ENCODE measurements at regions not wholly inside any gene's neighbourhood (a gene's known extent, or its start where the extent isn't known, plus 50 kb on each side); places are given as distances from the start of the nearest gene placed in this dataset.

DNA sequence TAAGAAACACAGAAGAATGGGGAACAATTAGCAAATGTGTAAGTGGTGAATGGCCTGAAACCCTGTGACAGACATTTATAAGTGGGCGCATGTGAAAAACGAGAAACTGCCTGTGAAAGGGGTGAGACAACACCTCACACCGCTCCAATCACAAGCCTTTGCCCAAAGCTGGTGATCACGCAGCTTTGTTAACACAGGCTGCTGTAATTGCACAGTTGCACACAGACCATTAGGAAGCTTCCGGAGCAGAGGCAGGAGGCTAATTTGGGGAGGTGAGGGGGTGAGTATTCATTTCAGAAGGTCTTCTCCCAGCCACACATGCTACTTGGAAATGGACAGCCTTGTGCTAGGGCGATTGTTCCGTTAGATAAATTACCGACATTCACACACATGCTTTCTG, 294.0 kb downstream of the MED10 start:
- no peak overlapping the region for H2AFZ ChIP-seq (ENCODE audit: low read depth, low read length)

GRCh38 chr5:6083311-6083978, 294.9 kb downstream of the MED10 start:
- Histone ChIP-seq H3K79me2 (replicated peaks; ENCODE audit: insufficient read depth, low read length) (no peaks in the 10 kb centered on the region), H4K20me1 (ENCODE audit: insufficient read depth) (no peaks in the 10 kb centered on the region), H3K4me3 (ENCODE audit: low read length) (no peak overlapping the region), H2AFZ (ENCODE audit: low read depth, low read length) (no peak overlapping the region), H3K9me2 (ENCODE audit: insufficient read depth, low read length) (no peaks in the 10 kb centered on the region), H3K27ac (ENCODE audit: low read length) (no peak overlapping the region), H3F3A (ENCODE audit: insufficient read depth, low read length, poor library complexity, severe bottlenecking) (no peaks in the 10 kb centered on the region), H3K27me3 (ENCODE audit: insufficient read depth, low read depth, low read length) (no peaks in the 10 kb centered on the region), H3K4me2 (ENCODE audit: low read length) (no peak overlapping the region), H3K9me3 (ENCODE audit: low read length) (no peaks in the 10 kb centered on the region), H3K36me3 (ENCODE audit: insufficient read depth, low read length) (no peaks in the 10 kb centered on the region), H3K9ac (ENCODE audit: low read length) (no peak overlapping the region)
- TF ChIP-seq SMC3 (conservative IDR thresholded peaks at IDR 0.05; ENCODE audit: poor library complexity) (no peak), MXI1 (conservative IDR thresholded peaks at IDR 0.05; ENCODE audit: poor library complexity, severe bottlenecking) (no peak), EZH2 (IDR thresholded peaks at IDR 0.05; ENCODE audit: borderline replicate concordance, insufficient read depth, low read length, poor library complexity, severe bottlenecking) (no peak), TAF1 (IDR thresholded peaks at IDR 0.05; ENCODE audit: low read depth) (no peak), EP300 (conservative IDR thresholded peaks at IDR 0.05; ENCODE audit: poor library complexity, severe bottlenecking) (no peak), RAD21 (conservative IDR thresholded peaks at IDR 0.05) (no peak), CTCF (IDR thresholded peaks at IDR 0.05; ENCODE audit: poor library complexity, severe bottlenecking) (no peak)

More for the DNA sequence above, 294.0 kb downstream of the MED10 start:
- Histone ChIP-seq H4K20me1 (ENCODE audit: insufficient read depth) (no peaks in the 10 kb centered on the region), H3K79me2 (replicated peaks; ENCODE audit: insufficient read depth, low read length) (no peaks in the 10 kb centered on the region), H3K4me2 (ENCODE audit: low read length) (no peak overlapping the region), H3K9me3 (ENCODE audit: low read length) (no peaks in the 10 kb centered on the region), H3F3A (ENCODE audit: insufficient read depth, low read length, poor library complexity, severe bottlenecking) (no peaks in the 10 kb centered on the region), H3K9me2 (ENCODE audit: insufficient read depth, low read length) (no peaks in the 10 kb centered on the region), H3K27ac (ENCODE audit: low read length) (no peak overlapping the region), H3K36me3 (ENCODE audit: insufficient read depth, low read length) (no peaks in the 10 kb centered on the region), H3K27me3 (ENCODE audit: insufficient read depth, low read depth, low read length) (no peaks in the 10 kb centered on the region), H3K9ac (ENCODE audit: low read length) (no peak overlapping the region), H3K4me3 (ENCODE audit: low read length) (no peak overlapping the region)
- TF ChIP-seq POLR2AphosphoS5 (IDR thresholded peaks at IDR 0.05): no peak
- no peak for TF ChIP-seq CTCF (IDR thresholded peaks at IDR 0.05; ENCODE audit: poor library complexity, severe bottlenecking)
- TF ChIP-seq EP300 (conservative IDR thresholded peaks at IDR 0.05; ENCODE audit: poor library complexity, severe bottlenecking): no peak
- no peak for TF ChIP-seq EZH2 (IDR thresholded peaks at IDR 0.05; ENCODE audit: borderline replicate concordance, insufficient read depth, low read length, poor library complexity, severe bottlenecking)
- no peak for TF ChIP-seq MXI1 (conservative IDR thresholded peaks at IDR 0.05; ENCODE audit: poor library complexity, severe bottlenecking)
- no peak for TF ChIP-seq REST (IDR thresholded peaks at IDR 0.05; ENCODE audit: borderline replicate concordance)
- TF ChIP-seq TAF1 (IDR thresholded peaks at IDR 0.05; ENCODE audit: low read depth): no peak
- TF ChIP-seq SMC3 (conservative IDR thresholded peaks at IDR 0.05; ENCODE audit: poor library complexity): no peak
- no peak for TF ChIP-seq RAD21 (conservative IDR thresholded peaks at IDR 0.05)

All from neural cell (in vitro differentiated cells).